ENCODE measurements at regions not wholly inside any gene's neighbourhood (a gene's known extent, or its start where the extent isn't known, plus 50 kb on each side); places are given as distances from the start of the nearest gene placed in this dataset.

- DNase-seq: no peak
Measured at GRCh38 chr1:234972411-234973191, 156.0 kb downstream of the TOMM20 start.

DNA sequence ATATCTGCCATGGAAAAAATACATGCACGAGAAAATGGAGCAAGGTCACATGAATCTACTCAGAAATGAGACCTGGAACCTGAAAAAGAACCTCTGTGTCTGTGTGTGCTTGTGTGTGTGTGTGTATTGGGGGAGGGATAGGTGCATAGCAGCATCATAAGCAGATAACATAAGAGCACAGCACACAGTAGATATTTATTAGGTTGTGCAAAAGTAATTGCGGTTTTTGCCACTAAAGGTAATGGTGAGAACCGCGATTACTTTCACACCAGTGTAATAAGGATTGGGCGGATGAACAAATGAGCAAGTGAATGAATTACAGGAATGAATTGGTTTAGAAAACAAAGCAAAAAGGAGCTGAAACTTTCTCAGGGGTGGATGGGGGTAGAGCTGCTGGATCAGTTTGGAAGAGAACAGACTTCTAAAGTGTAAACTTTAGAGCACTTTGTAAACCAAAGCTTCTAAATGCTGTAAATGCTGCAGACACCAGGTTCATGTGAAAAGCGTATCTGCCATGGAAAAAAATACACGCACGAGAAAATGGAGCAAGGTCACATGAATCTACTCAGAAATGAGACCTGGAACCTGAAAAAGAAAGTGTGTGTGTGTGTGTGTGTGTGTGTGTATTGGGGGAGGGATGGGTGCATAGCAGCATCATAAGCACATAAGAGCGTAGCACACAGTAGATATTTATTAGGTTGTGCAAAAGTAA is 156.9 kb downstream of the TOMM20 start:
- DNase-seq: no peak

DNA sequence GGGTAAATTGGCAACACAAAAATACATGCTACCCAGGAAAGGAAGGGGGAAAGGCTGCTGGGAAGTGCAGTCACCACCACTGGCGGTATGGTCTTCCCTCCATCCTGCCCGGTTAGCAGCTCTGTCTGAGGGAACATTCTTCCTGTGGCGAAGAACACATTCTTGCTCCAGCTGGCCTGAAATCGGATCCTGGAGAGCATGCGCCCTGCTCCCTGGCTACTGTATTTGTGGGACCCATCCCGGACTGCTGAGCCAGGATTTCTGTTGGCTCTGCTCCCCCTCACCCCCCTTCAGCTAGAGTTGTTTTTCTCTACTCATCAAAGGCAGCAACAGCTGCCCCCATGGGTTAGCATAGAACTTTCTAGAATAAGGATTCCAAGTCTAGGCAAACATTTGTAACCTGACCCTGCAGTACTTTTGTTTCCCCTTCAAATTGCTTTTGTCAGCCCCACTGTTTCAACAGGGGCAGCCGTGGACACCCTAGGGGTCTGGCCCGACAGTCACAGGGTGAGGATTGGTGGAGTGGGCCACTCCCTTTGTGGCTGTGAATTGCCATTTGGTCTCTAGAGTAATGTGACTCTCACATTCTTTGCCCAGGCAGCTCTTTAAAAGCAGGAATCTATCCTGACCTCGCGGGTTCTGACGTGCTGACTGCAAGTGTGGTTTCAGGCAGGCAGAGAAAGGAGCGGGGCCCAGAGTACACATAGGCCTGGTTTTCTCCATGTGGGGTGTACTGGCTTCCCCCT is 157.7 kb downstream of the TOMM20 start:
- DNase-seq: no peak

GRCh38 chr1:234970401-234970730 is 158.3 kb downstream of the TOMM20 start:
- no peak for DNase-seq

GRCh38 chr1:234969581-234970400 is 158.8 kb downstream of the TOMM20 start:
- no peak for DNase-seq

DNA sequence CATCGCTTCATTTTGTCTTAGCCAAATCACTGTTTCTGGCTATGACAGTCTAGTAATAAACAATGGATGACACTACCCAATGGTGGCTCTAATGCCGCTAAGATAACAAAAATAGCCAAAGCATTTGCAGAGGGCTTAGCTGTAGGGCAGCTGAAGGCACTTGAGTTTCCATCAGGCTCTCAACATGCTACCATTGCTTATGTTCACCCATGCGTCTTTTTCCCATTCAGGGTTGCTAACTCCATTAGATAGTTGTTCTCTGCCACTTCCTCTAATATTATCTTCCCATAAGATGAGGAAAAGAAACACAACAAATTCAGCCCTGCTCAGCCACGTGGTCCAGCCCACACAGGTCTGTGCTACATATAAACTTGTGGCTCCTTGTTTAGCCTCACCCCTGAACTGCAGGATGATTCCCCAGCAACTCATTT is 159.6 kb downstream of the TOMM20 start:
- no peak for DNase-seq

- DNase-seq: no peak
Measured at GRCh38 chr1:234968451-234968850, 160.2 kb downstream of the TOMM20 start.

- no peak for DNase-seq
Measured at GRCh38 chr1:234967121-234967520, 161.5 kb downstream of the TOMM20 start.

DNA sequence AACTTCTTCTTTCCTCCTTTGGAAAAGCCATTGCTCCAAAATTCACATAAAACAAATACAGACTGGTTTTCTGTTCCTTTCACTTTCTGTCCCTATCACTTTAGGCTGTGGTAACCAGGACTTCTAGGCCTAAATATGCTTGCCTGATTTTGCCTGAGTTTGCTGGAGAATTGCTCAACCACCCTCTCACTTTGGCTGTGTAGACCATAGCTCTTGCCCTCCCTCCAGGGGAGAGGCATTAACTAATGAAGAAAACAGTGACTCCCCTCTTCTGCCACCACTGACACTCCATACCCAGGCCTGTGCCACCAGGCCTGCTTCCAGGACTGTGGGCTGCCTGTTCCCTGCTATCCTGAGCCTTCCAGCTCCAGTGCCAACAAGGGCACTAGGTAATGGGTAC is 163.5 kb downstream of the TOMM20 start:
- no peak for DNase-seq

GRCh38 chr1:234963904-234964702 is 164.5 kb downstream of the TOMM20 start:
- DNase-seq: no peak

DNA sequence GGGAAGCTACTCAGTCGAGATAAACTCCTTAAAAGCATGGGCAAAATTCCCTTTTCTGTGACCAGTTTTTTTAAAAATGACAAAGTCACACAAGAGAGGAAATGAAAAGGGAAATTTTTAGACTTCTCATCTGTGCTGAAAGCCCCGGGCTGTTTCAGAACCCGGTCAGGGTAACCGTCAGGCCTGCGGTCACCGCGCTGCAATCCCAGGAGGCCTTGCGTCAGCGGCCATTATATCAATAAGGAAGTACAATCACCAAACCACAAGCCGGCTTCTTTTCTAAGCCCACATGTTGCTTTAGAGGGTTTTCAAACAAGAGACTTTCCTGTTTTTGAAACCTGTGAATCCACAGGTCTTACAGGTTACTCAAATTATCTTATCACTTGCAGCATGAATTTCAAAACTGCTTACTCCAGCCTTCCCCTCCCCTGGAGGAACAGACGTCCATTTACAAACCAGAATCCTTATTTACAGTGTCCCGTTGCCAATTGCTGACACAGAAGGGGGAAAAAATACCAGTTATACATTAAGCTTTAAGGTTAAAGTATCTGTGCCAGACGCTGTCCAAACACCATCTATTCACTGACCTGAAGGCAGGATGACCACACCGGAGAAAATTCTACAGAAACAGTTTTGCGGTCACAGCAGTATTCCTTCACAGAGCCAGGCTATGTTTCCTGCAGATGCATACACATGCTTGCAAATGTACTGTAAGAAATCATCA is 165.3 kb downstream of the TOMM20 start:
- peak; percentile 19 for DNase-seq

DNA sequence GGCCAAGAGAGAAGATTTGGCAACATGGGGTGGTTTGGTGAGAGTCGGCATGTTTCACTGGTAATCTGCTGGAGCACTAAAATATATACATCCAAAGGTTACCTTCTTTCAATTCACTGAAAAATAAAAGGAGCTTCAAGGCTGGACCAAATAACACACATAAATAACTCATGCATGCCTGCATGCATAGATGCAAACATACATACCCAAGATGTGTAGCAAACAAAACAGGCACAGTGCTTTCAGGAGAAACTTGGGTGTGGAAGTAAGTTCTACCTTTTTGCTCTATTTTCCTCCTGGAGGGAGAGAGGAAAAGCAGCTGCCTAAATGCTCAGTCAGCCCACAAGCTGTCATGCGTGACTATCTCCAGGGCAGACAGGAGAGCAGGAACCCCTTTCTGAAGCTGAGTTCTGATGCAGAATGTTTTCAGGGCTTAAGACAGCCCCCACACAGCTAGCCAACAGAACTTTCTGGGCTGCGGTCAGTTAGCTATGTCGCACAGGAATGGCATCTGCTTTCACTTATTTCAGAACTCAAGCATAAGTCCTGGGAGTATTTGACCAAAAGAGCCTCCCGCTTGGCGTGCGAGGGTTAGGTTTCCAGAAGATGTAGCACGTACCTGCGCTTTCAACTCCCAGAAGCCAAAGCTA is 166.2 kb downstream of the TOMM20 start:
- DNase-seq: no peak

DNA sequence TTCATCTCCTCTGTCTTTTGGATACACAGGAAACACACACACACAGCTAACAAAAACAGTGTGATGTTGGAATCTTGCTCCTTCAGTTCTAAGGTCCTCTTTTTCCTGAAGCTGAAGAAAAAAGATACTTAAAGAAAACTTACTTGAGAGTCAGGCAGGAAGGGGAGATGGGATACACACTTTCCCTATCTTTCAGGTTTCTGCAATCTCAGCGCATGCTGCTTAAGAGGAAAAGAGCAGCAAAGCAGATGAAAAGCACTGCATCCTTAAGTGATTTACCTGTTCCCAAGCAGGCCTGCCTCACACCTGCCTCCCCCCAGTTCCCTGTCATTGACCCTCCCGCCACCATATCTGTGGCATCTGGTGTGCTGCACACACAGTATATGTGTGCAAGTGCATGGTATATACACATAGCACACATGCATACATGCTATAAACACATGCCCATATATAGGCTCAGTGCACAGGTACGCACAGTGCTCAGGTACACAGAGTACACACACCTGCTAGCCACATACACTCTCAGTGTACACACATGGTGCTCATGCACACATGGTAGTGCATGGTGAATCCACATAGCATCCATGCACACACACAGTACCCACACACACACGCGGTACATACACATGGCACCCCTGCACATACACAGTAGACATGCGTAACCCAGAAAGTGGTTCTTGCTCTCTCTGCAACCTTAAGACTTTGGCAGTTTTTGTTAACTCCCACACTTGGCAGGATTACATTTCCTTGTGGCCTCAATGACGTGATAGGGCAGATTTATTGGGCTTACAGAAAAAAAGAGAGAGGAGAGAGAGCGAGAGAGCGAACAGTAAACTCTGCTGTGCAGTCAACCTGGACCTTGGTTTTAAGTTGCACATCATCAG is 166.9 kb downstream of the TOMM20 start:
- no peak for DNase-seq

DNA sequence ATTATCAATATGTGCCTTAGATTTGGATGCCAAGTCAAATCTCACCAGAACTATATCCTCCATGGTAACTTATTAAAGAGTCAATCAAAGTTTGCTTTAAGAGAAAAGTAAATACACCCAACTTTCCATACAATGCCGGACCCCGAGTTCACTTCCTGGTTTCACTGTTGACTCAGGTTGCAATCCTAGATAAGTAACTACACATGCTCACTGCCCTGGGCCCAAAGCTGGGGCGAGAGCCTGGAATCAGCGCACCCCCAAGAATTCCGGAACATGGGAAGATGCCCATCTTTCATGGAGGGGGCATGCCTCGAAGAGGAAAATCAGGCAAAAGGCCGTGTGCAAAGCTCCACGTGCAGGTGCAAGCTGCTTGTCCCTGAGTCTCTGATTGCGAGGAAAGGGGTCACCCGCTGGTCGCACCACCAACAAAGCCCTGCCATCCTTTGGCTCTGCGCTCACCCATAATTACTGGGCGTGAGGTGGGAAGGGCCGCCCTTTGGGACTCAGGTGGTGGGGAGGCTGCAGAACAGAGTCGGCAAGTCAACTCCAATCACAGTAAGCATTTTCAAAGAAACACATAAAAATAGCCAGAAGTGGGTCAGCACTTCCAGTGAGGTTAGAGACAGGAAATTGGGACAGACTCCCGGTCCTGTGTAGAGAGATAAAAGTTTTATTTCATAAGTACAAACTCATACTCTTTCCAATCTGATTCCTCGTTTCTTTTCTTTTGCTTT is 167.7 kb downstream of the TOMM20 start:
- DNase-seq: no peak

DNA sequence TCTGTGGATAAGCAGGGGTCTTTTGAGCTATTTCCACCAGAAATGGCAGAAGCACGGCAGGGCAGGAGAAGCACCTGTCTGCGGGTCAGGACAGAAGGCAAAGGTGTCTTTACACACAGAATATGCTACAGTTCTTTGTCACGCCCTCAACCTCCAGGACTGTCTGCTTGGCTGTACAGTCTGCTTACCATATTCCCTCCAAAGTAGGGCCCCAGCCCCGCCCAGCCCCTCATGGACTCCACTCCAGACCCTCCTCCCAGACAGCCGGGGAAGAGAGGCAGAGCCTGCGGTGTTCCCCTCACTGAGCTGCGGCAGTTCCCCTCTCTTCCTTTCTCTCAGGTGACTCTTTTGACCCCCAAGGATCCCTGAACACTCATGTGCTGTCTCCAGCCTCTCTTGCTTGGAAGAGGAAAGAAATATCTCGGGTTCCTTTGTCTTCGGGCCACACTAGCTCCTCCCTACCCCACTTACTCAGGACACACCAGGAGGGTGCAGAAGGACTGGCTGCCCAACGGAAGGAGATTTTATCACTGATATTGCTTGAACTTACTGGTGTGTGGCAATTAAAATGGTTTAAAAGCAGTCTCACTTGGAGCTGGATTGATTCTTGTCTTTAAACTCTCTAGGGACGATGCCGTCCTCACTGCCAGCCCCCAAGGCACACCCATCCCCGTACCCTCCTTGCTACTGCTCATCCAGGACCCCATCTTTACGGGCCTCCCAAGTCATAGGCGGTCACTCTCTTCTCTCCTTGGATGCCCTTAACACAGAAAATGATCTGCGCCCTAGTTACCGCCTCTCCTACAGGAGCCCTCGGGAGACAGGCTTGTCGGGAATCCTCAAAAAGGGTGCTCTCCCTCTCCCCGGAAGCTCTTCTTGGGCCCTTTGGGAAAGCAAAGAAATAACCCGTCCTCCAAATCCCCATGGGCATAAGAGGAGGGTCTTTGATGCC is 169.7 kb downstream of the TOMM20 start:
- no peak for DNase-seq

DNA sequence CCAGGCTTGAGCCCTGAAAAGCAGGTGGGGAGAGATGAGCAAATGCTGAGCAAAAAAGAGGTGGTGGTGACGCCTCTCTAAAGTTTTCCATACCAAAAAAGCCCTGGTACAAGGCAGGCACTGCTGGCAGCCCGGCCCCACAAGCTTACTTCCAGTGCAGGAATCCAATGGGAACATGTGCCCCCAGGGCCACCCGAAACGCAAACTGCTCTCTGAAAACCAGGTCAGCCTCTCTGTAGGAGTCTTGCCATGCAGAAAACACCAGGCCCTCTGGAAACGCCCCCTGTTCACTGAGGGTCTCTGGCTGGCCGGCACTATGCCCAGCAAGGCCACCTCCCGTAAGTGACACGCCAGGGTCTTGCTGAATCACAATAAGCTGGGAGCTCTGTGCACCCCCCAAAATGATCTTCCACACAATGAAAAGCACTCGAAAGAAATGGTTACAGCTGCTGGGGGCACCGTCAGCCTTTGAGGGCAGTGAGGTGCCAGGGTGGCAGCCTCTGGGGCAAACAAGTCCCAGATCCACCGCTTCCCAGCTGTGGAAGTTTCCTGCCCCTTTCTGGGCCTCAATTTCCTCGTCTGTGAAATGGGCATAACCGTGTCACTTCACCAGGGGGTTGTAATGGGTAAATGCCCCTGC is 170.5 kb downstream of the TOMM20 start:
- no peak for DNase-seq

DNA sequence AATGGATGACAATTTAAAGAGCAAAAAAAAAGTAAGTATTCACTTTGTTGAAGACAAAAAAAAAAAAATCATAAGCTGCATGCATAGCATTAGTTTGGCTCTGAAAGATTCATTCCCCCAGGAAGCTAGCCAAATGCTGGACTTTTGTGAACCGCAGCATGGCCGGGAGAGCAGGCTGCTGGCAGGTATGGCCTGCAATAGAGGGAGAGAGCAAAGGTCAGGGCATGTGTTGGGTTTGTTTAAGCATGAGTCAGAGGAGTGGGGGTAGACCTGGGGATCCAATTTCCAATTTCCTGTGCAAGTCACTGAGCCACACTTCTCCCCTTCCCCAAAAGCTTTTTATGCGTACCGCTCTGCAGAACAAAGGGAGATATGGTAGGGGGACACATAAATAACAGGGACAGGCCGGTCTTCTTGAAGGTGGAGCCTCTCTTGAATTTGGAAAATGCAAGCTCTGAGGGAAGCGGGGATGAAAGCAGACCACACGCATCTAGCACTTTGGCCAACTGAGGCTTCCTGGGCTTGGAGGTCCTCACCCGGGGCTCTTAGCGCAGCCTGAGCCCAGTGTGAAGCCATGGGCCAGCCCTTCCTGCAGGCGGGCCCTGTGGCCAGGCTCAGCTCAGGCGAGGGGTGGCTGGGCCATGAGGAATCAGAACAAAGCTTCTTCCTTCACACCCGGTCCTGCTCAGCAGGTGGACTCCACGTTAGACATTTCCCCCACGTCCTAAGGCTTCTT is 171.1 kb downstream of the TOMM20 start:
- DNase-seq: no peak

Data from NCI-H226 (cell line).